HG02678 (cell line): ENCODE measurements at regions not wholly inside any gene's neighbourhood (a gene's known extent, or its start where the extent isn't known, plus 50 kb on each side); places are given as distances from the start of the nearest gene placed in this dataset.
A peak's percentile ranks its signal among the peaks of the same experiment; 100 is the strongest.

Experiments
- ATAC-seq: cut with Tn5 transposase; IDR thresholded peaks from one replicate; pipeline ENCODE4 v1.9.1; 2021; ENCODE audit warnings: mild to moderate bottlenecking, moderate library complexity; ENCODE audit not compliant: unreplicated experiment

DNA sequence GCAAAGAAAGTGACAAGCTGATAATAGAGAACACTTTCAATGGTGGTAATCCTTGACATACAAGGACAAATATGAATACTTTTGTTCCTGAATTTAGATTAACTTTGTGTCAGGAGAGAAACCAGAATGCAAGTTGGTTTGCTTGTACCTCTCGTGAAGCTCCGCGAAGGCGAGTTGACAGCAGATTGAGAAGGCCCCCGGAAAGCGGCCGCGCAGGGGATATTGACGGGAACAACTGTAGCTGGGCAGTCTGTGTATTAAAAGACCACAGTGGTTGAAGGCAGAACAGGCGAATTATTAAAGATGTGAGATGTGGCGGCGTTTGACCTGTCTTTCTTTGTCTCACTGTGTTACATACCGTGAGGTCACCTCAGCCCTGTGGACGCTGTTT, 175.8 kb upstream of the RALGAPA2 start:
- no peak for ATAC-seq

DNA sequence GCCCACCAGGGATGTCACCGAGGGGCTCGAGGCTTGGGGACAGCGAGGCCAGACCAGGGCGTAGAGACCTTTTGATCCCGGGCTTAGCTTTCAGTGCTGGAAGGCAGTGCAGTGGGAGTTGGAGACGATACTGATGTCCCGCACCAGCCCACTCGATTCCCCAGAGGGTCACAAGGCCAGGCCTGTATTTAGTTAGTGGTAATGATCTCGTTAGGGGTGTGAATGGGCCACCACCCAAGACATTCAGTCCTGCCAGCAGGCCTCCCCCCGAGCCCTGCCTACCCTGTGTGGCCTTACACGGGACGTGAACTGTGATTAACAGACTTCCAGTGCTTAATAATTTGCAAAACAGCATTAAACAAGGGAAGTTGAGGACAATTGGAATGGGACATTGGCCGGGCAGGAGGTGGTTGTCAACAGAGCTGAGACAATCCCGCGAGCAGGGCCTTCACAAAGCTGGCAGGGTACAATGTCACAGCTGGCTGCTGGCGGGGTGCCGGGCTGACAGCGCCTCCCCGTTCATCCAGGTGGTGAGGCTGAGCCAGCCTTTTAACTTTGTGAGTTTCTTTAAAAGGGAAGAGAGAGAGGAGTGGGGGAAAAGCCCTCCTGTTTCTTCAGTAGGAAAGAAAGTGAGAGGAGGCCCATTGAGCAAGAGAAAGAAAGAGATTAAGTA, 175.3 kb upstream of the RALGAPA2 start:
- ATAC-seq, result no peak

DNA sequence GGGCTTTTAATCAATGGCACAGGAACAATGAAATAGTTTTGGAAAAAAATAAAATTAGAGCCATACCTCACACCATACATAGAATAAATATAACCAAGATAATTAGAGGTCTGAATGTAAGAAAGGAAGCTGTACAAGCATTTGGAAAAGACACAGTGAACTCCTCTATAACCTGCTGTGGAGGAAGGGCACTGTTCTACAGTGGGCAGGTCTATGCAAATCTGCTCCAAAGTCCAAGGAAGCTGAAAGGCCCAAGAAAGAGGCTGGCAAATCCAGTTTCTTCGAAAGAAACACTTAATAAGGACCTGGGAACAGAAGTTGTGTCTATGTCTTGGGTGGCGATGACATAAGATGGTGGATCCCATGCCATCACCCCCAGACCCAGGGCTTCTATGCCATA, 169.4 kb upstream of the RALGAPA2 start:
- no peak for ATAC-seq

DNA sequence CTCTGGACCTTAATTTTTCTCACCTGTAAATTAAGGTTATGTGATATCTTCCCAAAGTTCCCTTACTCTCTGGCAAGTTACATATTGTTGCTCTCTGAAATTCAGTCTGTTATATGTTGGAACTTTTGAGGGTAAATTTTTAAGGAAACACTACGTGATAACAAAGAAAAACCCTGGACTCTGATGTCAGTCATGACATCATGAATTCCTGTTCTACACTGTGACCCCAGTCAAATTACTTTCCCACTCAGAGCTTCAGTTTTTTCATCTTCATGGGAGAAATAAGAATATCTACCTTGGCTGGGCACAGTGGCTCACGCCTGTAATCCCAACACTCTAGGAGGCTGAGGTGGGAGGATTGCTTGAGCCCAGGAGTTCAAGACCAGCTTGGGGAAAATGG, 164.6 kb upstream of the RALGAPA2 start:
- no peak for ATAC-seq

DNA sequence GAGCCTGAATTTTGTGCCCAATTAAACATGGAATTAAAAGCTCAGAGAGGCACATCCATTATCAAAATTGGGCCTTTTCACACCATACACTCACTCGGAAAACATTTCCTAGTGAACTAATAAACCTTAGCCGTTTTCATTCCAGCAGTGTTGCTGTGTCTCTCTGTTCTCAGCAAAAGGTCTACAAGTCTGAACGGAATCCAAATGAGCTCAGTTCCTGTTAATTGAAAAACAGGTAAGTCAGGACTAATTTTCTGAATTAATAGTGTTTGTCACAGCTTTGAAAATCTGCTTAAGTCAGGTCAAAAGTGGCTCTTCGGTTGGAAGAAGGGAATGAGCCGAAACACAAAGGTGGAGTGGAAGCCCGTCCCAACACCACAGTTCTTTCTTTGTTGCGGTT, 163.3 kb upstream of the RALGAPA2 start:
- ATAC-seq, result no peak

DNA sequence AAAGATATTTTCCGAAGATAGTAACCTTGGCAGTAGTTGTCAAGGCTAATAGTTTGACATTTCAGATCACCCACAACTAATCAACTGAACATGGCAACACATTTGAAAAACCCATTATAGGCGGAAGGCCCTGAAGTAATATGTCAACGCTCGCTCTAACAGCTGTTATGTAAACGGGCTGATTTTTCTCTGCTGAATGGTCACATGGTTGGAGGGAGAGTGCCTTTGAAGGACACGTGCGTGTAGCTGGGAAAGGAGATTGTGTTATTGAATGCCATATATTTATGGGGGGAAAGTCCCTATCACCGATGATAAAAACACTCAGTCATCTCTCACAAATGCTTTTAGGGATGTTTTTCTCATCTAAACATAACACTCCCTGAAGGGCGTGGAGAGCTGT, 160.0 kb upstream of the RALGAPA2 start:
- ATAC-seq, result no peak

DNA sequence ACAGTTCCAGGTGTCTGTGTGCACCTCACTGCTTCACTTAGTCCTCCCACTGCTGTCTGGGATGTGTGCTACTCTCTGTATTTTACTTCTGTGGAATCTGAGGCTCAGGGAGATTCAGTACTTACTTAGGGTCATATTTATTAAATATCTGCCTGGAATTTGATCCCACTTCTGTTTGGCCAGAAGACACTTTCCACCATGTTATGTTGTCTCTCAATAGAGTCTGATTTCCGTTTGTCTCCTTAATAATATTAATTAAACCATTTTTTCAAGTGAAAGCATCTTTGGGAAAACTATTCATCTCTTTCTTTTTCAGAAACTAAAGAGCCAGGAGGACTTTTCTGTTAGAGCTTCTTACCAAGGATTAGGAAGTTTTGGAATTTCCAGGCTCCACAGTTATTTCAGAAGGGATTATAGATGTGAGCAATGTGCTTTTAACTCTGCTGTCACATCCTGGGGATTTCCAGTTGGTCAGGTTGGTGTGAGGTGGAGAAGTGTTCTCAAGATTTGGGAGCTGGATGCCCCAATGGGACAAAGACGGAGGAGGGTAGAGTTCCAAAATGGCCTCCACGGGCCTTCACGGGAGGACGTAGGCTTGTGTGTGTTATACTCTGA, 156.8 kb upstream of the RALGAPA2 start:
- no peak for ATAC-seq

DNA sequence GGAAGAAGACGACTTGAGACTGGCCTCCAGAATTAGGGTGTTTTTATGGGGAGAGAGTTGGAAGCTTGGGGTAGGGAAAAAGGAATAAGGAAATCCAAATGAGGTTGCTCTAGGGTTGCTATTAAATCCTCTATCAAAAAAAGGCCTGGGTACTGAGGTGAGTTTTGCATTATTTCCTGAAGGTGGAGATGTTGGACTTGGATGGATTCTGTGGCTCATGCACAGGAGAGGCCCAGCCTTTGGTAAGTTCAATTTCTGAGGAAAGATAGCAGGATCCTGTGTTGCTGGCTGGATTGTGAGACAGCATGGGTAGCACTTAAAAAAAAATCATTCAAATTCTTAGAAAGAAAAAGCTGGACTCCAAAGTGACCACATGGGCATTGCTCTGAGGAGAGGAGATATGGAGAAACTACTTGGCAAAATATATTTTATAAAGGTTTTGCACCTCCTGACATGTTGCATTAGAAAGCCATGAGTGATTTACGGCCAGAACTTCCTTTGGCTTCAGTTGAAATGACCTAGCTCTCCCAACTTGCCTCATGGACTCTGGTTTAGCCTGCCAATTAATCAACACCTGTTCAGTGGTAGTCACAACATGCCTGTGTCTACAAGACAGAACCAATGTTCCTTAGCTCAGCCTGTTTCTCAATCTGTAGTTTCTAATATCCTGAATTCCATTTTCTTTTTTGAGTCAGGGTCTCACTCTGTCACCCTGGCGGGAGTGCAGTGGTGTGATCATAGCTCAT, 152.1 kb upstream of the RALGAPA2 start:
- ATAC-seq, result no peak

DNA sequence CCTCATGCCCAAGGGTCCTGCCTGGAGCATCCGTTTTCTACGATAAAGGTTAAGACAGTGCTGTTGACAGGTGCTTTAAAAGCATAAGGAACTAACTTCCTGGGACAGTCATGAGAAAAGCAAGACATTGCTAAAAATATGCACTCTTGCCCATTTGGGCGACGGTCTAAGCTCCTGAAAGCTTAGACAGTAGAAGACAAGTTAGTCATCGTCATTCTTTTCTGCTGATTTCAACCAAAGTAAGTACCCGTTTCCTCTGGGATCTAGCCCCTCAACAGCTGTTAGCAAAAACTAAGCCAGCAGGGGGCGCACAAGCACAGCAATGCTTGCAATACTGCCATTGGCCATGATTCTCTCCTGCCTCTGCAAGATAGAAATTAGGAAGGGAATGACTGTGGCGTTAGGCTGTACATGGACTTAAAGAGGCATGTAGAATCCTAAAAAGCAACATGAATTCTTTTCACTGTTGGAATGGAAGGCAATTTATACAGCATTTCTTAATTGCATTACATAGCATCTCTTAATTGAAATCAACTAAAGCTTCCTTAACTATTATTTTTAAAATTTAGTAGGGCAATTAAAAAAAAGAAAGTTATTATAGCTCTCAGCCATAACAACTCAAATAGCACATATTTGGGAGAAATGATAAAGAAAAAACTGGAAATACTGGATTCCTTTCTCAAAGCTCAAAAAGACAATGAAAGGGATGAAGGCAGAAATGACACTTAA, 147.8 kb upstream of the RALGAPA2 start:
- ATAC-seq, result peak; percentile 81

DNA sequence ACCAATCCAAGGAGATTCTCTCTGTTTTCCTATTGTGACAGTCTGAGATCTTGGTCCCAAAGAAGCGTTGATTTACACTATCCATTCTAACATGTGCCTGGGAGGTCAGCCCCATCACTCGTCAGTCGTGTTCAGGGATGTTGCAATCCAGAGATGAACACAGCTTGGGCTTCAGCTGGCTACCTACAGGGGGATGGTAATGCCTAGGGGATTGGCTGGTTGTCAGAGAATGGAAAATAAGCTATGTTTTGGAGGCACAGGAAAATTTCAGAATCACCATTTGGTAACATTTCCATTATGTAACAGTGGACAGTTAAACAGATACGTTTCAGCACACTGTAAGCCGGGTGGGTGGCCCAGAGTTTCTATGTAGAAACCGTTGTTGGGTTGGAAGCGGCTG, 147.1 kb upstream of the RALGAPA2 start:
- ATAC-seq, result no peak

DNA sequence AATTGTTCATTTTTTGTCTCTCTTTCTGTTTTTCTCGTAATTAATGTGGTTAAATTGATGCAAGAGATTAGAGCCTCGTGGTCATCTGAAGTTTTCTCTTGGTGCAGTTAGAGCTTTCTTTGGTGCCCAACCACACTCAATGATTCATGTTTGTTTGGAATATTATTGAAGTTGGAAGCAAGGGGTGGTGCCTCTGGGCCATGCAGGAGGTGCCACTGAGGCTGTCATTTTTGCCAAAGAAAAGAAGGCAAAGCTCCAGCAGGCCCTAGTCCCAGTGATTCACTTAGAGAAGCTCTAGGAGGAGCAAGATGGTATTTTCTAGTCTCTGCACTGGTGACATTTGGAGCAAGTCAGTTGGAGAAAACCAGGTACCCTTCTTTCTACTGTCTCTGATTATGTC, 144.5 kb upstream of the RALGAPA2 start:
- no peak for ATAC-seq

DNA sequence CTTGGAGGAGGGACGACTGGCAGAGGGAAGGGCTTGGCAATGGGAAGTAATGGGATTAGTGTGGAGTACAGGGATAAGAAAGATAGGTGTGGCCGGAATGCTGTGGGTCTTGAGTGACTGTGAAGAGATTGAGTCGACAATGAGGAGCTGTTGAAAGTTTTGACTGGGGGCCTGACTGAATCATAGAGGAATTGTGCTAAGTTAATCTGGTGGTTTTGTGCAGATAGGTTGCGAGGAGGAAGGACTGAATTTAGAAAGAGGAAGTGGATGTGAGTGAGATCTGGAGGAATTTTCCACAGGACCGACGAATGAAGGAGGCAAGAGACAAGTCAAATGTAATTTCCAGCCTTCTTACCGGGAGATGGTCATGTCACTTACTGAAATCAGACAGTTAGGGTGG, 143.9 kb upstream of the RALGAPA2 start:
- no peak for ATAC-seq

DNA sequence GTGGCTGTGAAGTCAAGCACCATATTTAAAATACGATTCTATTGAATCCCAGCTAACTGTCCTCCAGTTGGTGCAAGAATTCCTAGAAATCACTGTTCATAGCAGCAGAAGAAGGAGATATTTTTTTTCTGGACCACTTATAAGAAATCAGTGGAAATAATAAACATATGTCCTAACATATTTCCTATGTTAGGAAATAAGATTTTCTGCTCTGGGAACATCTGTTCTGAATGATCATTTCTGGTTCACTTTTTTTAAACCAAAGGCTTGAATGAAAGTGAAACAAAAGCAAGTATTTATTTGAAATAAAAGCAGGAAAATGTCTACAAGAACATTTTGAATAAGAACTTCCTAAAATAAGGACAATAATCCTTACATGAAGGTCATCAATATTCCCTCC, 138.9 kb upstream of the RALGAPA2 start:
- ATAC-seq, result no peak

DNA sequence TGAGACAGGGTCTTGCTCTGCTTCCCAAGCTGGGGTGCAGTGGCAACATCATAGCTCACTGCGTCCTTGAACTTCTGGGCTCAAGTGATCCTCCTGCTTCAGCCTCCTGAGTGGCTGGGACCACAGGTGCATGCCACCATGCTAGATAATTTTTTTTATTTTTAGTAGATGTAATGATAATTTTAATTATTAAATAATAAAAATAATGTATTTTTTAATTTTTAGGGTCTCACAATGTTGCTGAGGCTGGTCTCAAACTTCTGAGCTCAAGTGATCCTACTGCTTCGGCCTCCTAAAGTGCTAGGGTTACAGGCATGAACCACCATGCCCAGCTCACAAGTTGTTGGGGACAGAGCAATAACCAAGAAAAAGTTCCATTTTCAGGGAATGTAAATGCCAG, 138.0 kb upstream of the RALGAPA2 start:
- no peak for ATAC-seq

DNA sequence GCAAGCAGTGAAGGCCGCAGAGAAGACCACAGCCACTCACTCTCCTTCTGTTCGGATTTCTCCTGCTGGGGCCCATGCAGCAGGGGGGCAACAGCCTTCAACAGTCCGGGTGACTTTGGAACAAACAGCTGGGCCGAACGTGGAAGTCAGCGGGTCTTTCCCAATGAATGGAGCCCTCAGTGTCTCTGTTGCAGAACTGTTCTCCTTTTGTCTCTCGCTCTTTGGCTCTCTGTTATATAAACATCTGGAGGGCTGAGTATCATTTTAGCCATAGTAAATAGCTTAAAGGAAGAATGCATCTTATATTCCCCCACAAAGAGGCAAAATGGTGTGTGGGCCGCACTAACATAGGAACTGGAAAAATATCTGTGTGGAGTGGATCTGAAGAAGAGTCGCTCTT, 136.7 kb upstream of the RALGAPA2 start:
- ATAC-seq, result no peak

DNA sequence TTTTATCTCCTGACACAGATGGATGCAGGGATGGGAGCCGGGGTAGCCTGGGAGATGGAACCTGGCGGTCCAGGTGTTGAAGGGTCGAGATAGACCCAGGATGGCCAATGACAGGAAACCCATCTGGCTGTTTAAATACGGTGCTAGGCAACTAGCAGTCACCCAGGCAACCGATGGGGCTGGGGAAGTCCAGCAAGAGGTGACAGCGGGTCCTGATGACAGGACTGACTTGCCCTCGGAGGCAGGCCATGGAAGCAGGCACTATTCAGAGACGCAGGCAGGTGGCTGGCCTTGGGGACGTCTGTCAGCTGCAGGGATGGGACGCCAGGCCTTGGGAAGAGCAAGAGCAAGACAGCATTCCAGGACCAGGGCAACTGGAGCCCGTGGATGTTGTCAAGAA, 135.4 kb upstream of the RALGAPA2 start:
- no peak for ATAC-seq

DNA sequence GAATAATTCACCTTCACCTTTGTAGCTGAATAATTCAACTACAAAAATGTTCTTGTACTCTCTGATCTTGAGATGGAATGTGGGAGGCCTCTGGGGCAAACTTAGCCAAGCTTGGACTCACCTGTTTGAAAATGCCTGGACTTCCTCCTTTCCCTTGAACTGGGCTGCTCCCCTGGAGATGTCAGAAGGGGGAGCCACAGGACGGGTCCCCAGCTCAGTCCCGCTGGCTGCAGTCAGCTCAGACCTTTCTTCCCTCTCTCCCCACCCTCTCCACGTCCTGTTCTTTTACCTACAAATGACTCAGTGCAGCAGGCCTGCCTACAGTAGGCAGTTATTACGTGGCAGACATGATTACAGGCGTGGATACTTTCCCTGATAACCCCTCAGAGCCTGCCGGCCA, 131.5 kb upstream of the RALGAPA2 start:
- ATAC-seq, result no peak

DNA sequence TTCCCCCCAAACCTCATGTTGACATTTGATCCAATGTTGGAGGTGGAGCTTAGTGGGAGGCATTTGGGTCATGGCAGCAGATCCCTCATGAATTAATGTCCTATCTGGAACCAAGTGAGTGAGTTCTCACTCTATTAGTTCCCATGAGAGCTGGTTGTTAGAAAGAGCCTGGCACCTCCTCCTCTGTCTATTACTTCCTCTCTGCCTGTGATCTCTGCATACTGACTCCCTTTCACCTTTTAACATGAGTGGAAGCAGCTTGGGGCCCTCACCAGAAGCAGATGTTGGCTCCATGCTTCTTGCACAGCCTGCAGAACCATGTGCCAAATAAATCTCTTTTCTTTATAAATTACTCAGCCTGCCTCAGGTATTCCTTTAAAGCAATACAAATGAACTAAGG, 127.3 kb upstream of the RALGAPA2 start:
- no peak for ATAC-seq

DNA sequence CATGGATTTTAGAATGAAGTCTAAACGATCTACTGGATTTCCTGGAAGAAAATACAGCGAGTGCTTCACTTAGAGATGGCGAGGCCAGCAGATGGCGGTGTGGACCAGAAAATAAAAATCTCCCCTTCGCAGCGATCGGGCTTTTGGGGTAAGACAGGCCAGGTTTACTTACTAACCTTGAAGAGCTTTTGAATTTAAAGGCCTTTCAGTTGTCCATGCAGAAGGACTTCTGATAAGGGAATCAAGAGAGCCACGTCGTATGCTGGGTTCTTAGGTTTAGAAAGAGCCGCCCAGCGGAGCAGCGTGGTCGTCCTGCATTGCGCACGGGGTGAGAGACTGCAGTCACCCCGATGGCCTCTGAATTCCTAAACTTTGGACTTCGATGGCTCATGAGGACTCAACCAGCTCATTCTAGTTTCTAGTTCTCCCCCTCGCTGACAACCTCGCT, 125.2 kb upstream of the RALGAPA2 start:
- no peak for ATAC-seq

DNA sequence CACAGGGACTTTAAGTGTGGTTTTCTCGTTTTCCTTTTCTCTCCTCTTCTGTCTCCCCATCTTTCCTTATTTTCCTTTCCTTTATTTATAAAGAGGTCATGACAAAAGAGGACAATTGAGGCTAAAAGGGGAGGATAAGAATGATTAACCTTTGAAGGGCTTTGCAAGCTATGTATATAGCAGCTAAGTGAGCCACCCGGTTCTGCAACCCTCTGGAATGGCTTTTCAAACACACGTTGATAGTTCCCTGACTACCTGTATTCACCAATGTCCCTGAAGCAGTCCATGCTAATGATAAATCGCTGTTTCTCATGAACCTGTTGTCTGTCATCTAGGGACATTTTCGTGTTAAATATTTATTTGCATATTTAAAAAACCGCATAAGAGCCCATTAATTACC, 124.4 kb upstream of the RALGAPA2 start:
- ATAC-seq, result no peak

DNA sequence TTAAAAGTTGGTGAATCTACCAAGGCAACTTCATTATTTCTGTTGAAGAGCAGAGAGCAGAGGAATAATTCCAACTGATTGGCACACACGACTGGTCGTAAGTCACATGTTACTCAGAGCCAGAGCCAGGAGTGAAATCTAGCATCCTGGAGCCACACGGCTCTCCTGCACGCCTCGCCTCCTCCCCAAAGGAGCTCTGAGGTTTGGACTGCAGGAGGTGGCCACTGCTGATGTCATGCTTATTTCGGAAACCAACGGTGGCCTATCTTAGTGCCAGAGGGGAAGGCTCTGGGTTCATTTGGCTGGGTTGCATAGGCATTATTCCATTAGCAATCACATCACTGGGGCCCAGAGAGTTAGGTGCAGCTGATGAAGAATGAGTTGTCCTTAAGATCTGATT, 123.5 kb upstream of the RALGAPA2 start:
- no peak for ATAC-seq

DNA sequence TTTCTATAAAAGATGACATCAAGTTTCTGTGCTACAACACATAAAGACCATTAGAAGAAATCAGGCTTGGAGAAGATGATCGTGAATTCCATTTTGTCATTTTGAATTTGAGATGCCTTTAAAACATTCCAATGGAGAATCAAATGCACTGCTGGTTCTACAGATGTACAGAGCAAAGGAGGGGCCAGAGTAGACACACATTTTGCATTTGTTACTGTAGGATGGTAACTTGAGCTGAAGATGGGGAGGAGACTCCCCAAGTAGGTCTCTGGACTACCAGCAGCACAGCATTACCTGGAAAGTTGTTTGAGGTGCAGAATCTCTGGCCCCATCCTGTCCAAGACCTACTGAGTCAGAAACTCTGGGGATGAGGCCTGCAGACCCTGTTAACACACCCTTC, 121.6 kb upstream of the RALGAPA2 start:
- ATAC-seq, result no peak
